CD4-positive, alpha-beta T cell treated with Interleukin-15 for 4 hours (primary cell): ENCODE measurements at regions not wholly inside any gene's neighbourhood (a gene's known extent, or its start where the extent isn't known, plus 50 kb on each side); places are given as distances from the start of the nearest gene placed in this dataset.
"Not testable (repeated sequence)": the region's sequence is repeated elsewhere in the genome, so short reads cannot be mapped to it uniquely, and the experiment has no call there.

Experiments
- DNase-seq: peaks from one replicate; pipeline ENCODE4 v3.0.0-alpha.2; 2020; ENCODE audit warnings: low spot score

DNA sequence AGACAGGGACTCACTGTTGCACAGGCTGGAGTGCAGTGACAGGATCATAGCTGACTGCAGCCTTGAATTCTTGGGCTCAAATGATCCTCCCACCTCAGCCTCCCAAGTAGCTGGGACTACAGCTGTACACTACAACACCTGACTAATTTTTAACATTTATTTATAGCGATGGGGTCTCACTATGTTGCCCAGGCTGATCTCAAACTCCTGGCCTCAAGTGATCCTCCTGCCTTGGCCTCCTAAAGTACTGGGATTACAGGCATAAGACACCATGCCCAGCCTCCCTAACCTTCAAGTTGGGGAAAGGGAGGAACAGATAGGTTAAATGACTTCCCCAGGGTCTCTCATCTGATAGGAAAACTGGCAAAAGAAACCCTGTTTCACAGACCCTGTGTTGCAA lies 919.5 kb downstream of the TYW1 start:
- not testable (repeated sequence) for DNase-seq

DNA sequence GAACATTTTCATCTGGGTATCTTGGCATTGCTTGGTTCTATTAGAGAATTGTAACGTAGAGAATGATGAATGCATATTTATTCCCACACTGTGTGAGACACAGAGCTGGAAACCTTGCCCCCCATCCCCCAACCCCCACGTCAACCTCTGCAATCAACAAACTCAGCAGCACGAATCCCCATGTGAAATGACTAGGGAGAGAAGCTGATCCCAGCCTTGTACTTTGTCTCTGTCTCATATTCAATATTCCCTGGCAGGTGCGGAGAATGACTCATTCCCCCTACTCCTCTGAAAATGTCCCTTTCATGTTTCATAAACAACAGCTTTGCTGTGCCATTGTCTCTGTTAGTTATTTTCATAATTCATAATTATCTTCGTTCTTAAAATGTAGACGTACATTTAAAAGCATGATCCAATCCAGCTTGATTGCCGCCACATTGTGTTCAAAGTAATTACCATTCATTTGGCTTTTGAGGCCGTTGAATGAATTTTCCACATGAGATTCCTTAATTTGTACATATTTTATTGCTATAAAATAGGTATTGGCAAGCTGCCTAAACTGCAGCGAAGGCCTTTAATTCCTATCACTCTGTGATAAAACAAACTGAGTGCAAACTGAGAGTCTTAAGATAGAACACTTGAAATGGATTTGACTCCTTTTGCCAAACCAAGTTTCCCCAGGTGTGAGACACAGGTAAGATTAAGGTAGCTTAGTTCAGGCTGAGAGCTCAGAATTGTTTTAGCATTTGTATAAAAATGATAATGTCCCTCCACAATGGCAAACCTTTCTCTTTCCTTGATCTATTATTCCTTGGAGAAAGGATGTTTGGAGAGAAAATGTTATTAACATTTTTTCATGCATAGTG lies 920.2 kb downstream of the TYW1 start:
- no peak for DNase-seq

DNA sequence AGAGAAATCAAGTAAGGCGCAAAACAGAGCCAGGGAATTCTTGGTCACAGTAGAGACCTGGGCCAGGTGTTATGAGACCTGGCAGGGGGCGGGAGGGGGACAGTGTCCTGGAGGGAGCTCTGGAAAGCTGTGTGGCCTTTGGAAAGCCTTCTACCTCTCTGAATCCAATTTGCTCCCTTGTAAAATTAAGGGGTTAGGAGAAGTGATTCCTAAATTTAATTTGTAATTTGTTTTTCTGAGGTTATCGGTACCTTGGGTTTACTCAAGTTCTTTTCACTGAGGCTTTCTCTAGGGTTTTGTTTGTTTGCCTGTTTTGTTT lies 920.8 kb downstream of the TYW1 start:
- no peak for DNase-seq

DNA sequence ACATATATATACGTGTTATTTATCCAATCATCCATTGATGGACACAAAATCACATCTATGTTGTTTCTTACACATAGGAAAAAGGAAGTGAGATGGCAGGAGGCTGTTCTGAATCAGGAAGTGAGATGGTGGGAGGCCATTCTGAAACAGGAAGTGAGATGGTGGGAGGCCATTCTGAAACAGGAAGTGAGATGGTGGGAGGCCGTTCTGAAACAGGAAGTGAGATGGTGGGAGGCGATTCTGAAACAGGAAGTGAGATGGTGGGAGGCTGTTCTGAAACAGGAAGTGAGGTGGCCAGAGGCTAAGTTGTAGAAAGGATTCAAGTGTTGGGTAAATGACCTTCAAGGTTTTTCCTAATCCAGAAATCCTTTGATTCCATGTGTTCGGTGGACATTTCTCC lies 921.5 kb downstream of the TYW1 start:
- no peak for DNase-seq

DNA sequence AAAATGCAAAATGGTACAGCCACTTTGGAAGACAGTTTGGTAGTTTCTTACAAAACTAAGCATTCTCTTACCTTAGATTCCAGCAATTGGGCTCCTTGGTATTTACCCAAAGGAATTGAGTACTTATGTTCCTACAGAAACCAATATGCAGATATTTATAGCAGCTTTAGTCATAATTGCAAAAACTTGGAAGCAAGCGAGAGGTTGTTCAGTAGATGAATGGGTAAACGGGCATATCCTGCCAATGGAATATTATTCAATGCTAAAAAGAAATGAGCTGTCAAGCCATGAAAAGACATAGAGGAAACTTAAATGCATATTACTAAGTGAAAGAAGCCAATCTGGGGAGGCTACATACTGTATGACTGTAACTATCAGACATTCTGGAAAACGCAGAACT lies 926.7 kb downstream of the TYW1 start:
- no peak for DNase-seq

DNA sequence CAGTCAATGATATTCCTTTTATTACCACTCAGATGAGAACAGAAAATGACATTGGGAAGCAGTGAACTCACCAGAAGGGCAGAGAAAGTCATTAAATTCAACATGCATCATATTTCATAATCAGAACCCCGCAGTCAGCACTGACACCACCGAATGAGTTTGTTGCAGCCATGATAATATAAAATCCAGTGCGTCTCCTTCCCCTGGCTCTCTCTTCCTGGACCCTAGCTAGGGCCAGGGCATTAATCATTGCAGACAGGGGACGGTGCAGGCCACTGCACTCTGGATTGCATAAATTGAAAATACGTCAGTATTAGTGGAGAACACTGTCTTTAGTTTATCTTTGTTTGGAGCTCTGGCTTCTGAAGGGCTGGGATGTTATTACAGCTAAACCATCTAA lies 931.5 kb downstream of the TYW1 start:
- DNase-seq, result no peak

DNA sequence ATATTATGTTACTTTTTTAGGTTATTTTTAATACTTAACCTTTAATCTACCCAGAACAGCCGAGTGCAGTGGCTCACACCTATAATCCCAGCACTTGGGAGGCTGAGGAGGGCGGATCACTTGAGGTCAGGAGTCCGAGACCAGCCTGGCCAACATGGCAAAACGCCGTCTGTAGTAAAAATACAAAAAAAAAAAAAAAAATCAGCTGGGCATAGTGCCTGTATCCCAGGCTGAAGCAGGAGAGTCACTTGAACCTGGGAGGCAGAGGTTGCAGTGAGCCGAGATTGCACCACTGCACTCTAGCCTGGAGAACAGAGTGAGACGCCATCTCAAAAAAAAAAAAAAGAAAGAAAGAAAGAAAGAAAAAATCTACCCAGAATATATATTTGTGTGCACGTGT lies 939.8 kb downstream of the TYW1 start:
- not testable (repeated sequence) for DNase-seq

DNA sequence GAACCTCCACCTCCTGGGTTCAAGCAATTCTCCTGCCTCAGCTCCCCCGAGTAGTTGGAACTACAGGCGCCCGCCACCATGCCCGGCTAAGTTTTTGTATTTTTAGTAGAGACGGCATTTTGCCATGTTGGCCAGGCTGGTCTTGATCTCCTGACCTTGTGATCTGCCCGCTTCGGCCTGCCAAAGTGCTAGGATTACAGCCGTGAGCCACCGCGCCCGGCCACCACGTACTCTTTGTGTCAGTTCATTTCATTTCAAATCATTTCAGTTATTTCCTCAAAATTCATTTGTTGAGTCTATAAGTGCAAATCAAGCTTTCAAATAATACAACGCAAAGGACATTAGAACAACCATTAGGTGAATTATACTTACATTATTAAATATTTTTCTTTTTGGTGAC lies 943.8 kb downstream of the TYW1 start:
- no peak for DNase-seq

DNA sequence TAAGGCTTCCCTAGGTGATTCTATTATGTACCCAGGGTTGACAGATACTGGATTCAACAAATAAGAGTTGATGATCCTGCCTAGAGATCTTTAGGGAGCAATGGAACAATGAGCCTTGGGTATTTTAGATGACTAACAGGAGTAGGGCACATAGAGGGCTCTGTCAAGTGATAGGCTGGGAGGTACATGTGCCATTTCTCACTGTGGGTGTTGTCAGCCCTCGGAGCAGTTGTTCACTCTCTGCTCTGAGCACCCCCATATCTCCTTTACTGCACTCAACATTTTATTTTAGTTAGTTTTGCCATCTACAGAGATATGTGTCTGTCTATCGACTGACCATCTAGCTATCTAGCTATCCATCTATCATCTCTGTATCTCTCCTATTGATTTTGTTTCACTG lies 950.6 kb downstream of the TYW1 start:
- DNase-seq, result no peak

DNA sequence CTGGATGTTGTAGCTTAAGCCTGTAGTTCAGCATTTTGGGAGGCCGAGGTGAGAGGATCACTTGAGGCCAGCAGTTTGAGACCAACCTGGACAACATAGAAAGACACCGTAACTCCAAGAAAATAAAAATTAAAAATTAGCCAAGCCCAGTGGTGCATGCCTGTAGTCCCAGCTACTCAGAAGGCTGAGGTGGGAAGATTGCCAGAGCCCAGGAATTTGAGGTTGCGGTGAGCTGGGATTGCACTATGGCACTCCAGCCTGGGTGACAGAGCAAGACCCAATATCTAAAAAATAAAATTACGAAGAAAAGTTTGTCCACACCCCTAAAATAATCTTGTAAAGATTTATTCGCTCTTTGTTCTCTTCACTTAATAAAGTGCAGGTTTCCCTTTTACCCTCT lies 951.0 kb downstream of the TYW1 start:
- no peak for DNase-seq

DNA sequence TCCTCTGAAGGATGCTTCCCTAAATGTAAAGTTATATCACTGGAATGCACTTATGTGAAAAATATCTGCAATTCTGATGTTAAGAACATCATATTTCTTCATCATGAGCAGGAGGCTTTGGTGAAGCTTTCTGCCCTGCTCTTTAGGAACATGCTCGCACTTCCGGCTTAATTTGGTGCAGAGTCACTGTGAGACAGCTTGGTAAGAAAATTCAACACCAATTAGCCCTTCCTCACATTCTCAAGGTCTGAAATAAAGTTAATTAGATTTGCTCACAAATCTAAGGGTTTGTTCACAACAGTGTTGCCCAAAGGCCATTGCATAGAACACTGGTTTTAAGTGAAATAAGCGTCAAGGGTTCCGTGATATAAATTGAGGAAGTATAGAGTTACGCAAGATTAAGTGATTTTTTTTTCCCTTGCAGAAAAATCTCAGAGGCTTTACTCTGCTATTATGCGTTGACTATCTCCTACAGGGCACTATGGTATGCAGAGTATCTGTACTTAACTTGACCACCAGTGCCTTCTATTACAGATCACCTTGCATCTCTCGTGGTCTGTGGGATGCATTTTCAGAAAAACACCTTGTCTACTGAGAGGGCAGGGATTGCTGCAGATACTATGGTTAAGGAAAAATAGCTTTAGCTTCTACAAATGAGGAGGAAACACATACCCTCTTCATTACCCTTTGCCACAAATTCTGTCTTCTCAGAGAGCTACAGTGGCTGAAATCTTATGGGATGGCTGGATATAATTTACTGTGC lies 953.9 kb downstream of the TYW1 start:
- DNase-seq, result no peak

DNA sequence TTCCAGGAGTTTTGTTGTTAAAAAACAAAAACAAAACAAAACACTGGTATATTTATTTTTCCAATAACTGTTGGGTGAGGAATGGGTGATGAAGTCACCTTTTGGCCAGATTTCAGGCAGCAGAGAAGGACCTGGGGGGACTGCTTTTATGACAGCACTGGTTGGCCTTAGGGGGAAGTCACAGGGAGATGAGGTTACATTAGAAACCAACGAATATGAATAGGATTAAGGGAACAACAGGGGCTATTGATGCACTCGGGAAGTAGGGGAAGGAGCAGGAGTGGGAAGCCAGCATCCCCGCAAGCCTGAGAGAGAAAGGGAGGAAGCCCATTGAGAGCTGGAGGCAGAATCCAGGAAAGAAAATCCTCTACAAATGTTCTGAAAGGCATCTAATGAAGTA lies 958.4 kb downstream of the TYW1 start:
- DNase-seq, result no peak

DNA sequence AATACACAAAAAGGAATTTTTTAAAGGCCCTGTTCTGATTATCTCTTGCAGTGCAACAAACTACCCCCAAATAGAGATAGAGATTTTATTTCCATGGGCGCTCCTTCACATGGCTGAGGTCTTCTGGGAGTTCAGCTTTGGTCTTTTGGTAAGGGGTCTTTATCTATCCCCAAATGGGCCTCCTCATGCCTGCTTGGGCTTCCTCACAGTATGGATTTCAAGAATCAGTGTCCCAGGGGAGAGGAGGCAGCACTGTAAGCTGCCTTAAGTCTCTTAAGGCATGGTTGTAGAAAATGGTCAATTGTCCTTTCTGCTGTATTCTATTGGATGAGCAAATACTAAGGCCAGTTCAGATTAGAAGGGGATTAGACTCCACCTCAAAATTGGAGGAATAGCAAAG lies 966.2 kb downstream of the TYW1 start:
- DNase-seq, result no peak

DNA sequence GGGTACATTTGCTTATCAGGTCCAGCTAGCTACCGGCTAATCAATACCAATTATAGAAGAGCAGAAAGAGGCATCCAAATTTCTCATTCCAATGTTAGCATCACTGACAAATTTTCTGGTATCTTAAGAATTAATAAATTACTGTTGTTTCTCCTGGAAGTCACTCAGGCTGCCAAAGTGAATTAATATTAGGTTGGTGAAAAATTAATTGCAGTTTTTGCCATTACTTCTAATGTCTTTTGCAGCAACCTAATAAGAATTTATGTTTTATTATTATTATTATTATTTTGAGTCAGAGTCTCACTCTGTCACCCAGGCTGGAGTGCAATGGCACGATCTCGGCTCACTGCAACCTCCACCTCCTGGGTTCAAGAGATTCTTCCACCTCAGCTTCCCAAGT lies 979.9 kb downstream of the TYW1 start:
- DNase-seq, result no peak

DNA sequence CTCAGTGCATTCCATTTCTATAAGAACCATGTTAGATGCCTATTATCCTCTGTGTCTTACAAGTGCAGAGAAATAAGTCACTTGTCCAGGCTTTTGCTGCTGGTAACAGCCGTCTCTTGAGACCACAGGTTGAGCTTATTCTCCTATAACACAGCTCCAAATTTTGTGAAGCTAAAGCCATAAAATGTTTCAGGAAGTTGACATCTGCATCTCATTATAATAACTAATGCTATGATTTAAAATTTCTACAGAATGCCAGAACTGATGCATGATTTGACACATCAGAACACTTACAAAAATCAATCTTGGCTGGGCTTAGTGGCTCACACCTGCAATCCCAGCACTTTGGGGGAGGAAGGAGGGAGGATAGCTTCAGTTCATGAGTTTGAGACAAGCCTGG lies 986.9 kb downstream of the TYW1 start:
- DNase-seq, result no peak

DNA sequence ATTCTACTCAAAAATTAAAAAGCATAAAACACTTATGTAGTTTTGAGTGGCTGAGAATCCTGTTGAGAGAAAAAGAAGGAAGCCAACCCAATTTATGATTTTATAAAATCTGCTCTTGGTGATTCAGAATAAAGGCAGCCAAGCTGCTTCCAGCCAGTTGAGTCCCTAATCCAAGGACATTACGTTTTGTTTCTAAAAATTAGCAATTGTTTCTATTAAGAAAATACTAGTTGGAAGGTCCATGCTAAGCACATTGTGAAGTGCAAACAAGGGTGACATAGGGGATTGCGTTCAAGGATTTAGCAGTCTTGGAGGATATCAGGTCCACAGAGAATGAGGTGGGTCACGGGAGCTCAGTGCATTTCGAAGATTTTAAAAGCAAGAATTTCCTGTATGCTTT lies 987.7 kb downstream of the TYW1 start:
- DNase-seq, result no peak

DNA sequence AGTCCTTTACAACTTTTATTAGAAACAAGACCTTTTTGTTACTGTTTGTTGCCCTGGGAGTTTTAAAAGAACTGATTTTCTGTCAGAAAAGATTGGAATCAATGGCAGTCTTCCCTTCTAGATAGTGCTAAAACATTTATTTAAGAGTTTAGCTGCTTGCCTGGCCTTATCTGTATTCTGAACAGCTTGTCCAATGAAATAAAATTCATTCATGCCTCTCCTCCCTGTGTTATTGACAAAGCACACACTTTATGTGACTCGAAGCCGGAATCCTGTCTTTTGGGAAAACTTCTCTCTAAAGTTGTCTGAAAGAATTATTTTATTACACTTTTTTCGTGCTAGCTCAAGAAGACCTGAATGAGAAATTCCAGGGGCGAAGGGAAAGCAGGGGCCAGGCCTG lies 992.5 kb downstream of the TYW1 start:
- DNase-seq, result no peak

DNA sequence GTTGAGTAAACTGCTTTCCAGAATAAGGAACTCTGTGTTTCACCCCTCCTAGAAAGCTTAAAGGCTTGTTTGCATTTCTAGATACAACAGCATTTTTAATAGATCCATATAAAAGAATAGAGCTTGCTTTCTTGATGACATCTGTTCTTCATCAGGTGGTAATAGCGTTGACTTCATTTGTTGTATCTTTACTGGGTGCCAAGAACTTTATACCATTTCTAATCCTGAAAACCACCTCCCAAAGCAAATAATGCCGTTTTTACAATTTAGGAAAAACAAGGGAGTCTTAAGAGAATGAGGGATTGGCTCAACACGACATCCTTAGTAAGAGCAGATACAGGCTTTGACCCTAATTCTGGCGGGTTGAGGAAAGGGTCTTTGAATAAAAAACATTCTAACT lies 993.4 kb downstream of the TYW1 start:
- no peak for DNase-seq

DNA sequence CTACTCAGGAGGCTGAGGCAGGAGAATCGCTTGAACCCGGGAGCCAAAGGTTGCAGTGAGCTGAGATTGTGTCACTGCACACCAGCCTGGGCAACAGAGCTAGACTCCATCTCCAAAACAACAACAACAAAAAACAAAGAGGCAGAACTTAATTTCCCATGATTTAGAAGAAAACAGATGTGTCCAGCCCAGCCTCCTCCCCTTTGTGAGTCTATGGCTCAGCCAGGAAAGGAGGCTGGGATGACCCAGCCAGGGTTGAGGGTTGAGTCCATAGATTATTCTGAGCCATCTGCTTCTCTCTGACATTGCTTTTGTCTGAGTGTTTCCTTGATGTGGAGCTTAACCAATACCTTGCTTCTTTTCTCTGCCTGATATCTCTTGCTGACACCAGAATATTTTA lies 994.1 kb downstream of the TYW1 start:
- no peak for DNase-seq

DNA sequence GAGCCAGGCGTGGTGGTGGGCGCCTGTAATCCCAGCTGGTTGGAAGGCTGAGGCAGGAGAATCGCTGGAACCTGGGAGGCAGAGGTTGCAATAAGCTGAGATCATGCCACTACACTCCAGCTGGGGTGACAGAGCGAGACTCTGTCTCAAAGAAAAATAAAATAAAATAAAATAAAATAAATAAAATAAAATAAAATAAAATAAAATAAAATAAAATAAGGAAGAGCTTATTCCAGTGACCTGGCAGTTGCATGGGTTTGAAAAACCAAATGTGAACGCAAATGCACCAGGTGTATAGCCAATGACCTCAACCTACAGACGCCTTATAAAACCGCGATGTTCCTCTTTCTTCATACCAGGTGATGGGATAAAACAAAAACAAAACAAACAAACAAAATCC lies 995.7 kb downstream of the TYW1 start:
- no peak for DNase-seq

DNA sequence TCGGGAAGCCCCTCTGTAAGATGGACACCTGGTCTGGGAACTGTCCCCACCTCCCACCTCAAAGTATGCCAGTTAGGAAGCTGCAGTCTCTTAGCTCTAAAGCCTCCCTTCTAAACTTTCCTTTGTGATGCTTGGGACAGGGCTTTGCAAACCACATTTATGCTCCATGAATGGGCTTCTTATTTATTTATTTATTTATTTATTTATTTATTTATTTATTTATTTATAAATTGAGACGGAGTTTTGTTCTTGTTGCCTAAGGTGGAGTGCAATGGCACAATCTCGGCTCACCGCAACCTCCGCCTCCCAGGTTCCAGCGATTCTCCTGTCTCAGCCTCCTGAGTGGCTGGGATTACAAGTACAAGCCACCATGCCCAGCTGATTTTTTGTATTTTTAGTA lies 1009.4 kb downstream of the TYW1 start:
- DNase-seq, result no peak

DNA sequence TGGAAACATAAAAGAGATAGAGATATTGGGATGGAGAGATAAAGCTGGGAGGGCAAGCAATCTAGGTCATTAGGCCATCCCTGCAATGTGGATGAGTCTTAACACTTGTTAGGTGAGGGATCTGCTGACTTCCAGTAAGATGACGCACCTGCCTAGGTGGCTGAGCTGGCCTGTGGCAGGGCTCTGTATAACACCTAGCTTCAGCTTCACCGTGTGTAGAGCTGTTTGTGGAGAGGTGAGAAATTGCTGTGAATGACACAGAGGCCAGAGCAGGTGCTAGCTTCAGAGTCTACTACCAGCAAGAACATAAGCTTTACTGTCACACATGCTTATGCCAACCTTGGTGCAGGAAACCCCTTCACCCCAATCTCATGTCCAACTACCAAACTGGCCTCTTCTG lies 1010.0 kb downstream of the TYW1 start:
- DNase-seq, result no peak

DNA sequence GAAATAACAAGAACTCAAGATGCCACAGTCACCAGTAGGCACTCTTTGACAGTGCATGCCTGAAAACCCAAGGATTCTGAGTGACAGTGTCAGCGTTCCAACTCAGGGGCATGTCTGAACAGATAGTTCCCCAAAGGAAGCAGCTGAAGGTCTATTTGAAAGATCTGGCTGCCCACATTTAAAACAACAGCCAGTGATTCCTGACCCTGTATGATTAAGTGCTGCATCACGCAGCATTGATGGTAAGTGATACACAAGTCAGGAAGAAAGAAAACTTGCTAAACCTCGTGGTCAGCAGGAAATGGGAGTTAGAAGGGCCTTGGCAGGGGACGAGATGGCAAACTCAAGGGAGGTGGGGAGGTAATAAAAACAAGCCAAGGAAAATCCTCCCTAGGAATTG lies 1013.1 kb downstream of the TYW1 start:
- no peak for DNase-seq
